ENCODE measurements at regions not wholly inside any gene's neighbourhood (a gene's known extent, or its start where the extent isn't known, plus 50 kb on each side); places are given as distances from the start of the nearest gene placed in this dataset.

GRCh38 chr17:77385750-77386501, 245.2 kb downstream of the SEC14L1 start (continued):
- TF ChIP-seq CSRNP2 (CRISPR knock-in tag; conservative IDR thresholded peaks at IDR 0.05; ENCODE audit: low read depth) = no peak
- no peak for TF ChIP-seq ZMAT3 (CRISPR knock-in tag; conservative IDR thresholded peaks at IDR 0.05)
- no peak for TF ChIP-seq ZNF772 (CRISPR knock-in tag; IDR thresholded peaks at IDR 0.05)
- no peak for TF ChIP-seq TCF12 (IDR thresholded peaks at IDR 0.05)
- TF ChIP-seq TCF12 (CRISPR knock-in tag; IDR thresholded peaks at IDR 0.05) = no peak
- TF ChIP-seq ZBTB3 (CRISPR knock-in tag; IDR thresholded peaks at IDR 0.05; ENCODE audit: borderline replicate concordance, low read depth) = no peak
- no peak for TF ChIP-seq ZBTB42 (CRISPR knock-in tag; IDR thresholded peaks at IDR 0.05)
- TF ChIP-seq ZC3H4 (CRISPR knock-in tag; IDR thresholded peaks at IDR 0.05; ENCODE audit: borderline replicate concordance) = no peak
- TF ChIP-seq RFX3 (CRISPR knock-in tag; IDR thresholded peaks at IDR 0.05) = no peak
- TF ChIP-seq EHMT2 (IDR thresholded peaks at IDR 0.05; ENCODE audit: borderline replicate concordance, low read depth, low read length) = no peak
- no peak for TF ChIP-seq GLI4 (CRISPR knock-in tag; IDR thresholded peaks at IDR 0.05; ENCODE audit: borderline replicate concordance)
- no peak for TF ChIP-seq IRF9 (CRISPR knock-in tag; IDR thresholded peaks at IDR 0.05; ENCODE audit: borderline replicate concordance)
- no peak for TF ChIP-seq LBX2 (CRISPR knock-in tag; IDR thresholded peaks at IDR 0.05; ENCODE audit: borderline replicate concordance)
- no peak for TF ChIP-seq SNAPC2 (CRISPR knock-in tag; IDR thresholded peaks at IDR 0.05)
- no peak for TF ChIP-seq AHDC1 (CRISPR knock-in tag; IDR thresholded peaks at IDR 0.05; ENCODE audit: borderline replicate concordance)
- 0 out of 2 replicates have a peak, but pooled peaks have one; percentile 20 for TF ChIP-seq PHF8 (CRISPR knock-in tag; IDR thresholded peaks at IDR 0.05)
- TF ChIP-seq PPARG (CRISPR knock-in tag; conservative IDR thresholded peaks at IDR 0.05) = 0 out of 2 replicates have a peak, but pooled peaks have one; percentile 59
- TF ChIP-seq TCF7L2 (IDR thresholded peaks at IDR 0.05; ENCODE audit: low read depth, low read length) = no peak

Data from HepG2 (cell line).